GM10266 (cell line): ENCODE measurements at regions not wholly inside any gene's neighbourhood (a gene's known extent, or its start where the extent isn't known, plus 50 kb on each side); places are given as distances from the start of the nearest gene placed in this dataset.
A peak's percentile ranks its signal among the peaks of the same experiment; 100 is the strongest.

Source experiments
- DNase-seq: peaks from one replicate; pipeline ENCODE4 v3.0.0; 2012; ENCODE audit errors: extremely low spot score
- CTCF ChIP-seq: IDR thresholded peaks from 2 replicates; pipeline ENCODE4 v1.5.1; 2012; ENCODE audit warnings: mild to moderate bottlenecking, low read depth; ENCODE audit not compliant: control insufficient read depth, insufficient read depth; ENCODE audit errors: missing control alignments

- TF ChIP-seq CTCF: peak; percentile 85
- DNase-seq: peak; percentile 65
Measured at GRCh38 chr1:101357444-101357986, 120.7 kb downstream of the S1PR1 start.

- TF ChIP-seq CTCF: no peak
- no peak for DNase-seq
Measured at GRCh38 chr1:101360506-101360905, 123.7 kb downstream of the S1PR1 start.

GRCh38 chr1:101363891-101364318 is 127.1 kb downstream of the S1PR1 start:
- no peak for TF ChIP-seq CTCF
- DNase-seq: no peak

GRCh38 chr1:101364370-101365120 is 127.7 kb downstream of the S1PR1 start:
- no peak for TF ChIP-seq CTCF
- no peak for DNase-seq

GRCh38 chr1:101365186-101365585 is 128.4 kb downstream of the S1PR1 start:
- no peak for TF ChIP-seq CTCF
- no peak for DNase-seq

- no peak for DNase-seq
- no peak for TF ChIP-seq CTCF
Measured at GRCh38 chr1:101365878-101366277, 129.1 kb downstream of the S1PR1 start.

GRCh38 chr1:101366513-101367215 is 129.8 kb downstream of the S1PR1 start:
- no peak for TF ChIP-seq CTCF
- DNase-seq: no peak
